Peyer's patch (tissue), 4 donors: ENCODE measurements at regions not wholly inside any gene's neighbourhood (a gene's known extent, or its start where the extent isn't known, plus 50 kb on each side); places are given as distances from the start of the nearest gene placed in this dataset.

Source experiments
- POLR2A ChIP-seq, 2 donors: fragments of 450-650 bp; IDR thresholded peaks; one replicate each; pipeline ENCODE4 v1.5.1; 2017; ENCODE audit warnings: antibody characterized with exemption in 2 of 2, mild to moderate bottlenecking in 2 of 2, moderate library complexity in 2 of 2
- TF ChIP-seq, protein P1 (sequence below), 6 experiments: fragments of 450-650 bp in 4 of 6; fragments of 200-600 bp in 2 of 6; sonication (generic) in 1 of 6; IDR thresholded peaks; one replicate each; pipeline ENCODE4 v1.5.1; 2017 to 2019; ENCODE audit warnings: antibody characterized with exemption in 6 of 6, mild to moderate bottlenecking in 3 of 6, moderate library complexity in 1 of 6

DNA sequence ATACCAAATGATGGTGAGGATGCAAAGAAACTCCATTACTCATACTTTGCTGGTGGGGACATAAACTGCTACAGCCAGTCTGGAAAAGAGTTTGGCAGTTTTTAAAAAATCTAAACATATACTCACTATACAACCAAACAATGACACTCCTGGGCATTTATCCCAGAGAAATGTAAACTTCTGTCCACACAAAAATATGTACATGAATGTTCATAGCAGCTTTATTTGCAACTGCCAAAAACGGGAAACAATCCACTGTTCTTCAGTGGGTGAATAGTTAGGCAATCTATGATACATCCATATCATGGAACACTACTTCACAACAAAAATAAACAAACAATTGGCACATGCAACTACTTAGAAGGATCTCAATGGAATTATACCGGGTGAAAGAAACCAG is 276.4 kb upstream of the SP8 start:
- TF ChIP-seq, protein P1, sequence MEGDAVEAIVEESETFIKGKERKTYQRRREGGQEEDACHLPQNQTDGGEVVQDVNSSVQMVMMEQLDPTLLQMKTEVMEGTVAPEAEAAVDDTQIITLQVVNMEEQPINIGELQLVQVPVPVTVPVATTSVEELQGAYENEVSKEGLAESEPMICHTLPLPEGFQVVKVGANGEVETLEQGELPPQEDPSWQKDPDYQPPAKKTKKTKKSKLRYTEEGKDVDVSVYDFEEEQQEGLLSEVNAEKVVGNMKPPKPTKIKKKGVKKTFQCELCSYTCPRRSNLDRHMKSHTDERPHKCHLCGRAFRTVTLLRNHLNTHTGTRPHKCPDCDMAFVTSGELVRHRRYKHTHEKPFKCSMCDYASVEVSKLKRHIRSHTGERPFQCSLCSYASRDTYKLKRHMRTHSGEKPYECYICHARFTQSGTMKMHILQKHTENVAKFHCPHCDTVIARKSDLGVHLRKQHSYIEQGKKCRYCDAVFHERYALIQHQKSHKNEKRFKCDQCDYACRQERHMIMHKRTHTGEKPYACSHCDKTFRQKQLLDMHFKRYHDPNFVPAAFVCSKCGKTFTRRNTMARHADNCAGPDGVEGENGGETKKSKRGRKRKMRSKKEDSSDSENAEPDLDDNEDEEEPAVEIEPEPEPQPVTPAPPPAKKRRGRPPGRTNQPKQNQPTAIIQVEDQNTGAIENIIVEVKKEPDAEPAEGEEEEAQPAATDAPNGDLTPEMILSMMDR (IDR thresholded peaks at IDR 0.05) = no peak
- TF ChIP-seq POLR2A (IDR thresholded peaks at IDR 0.05) = no peak
